Muscle layer of colon (tissue), 2 donors: ENCODE measurements at regions not wholly inside any gene's neighbourhood (a gene's known extent, or its start where the extent isn't known, plus 50 kb on each side); places are given as distances from the start of the nearest gene placed in this dataset.
"Not testable (repeated sequence)": the region's sequence is repeated elsewhere in the genome, so short reads cannot be mapped to it uniquely, and the experiment has no call there.

Experiments used
- H3K27ac ChIP-seq: one replicate; pipeline ENCODE4 v1.7.0; 2013; ENCODE audit warnings: low read depth, mild to moderate bottlenecking, low read length, moderate library complexity
- H3K27me3 ChIP-seq, 2 donors: one replicate each; pipeline ENCODE4 v1.7.0; 2013; ENCODE audit warnings: low read length in 2 of 2, mild to moderate bottlenecking in 2 of 2; ENCODE audit not compliant: insufficient read depth in 2 of 2, control insufficient read depth in 1 of 2
- H3K36me3 ChIP-seq: one replicate; pipeline ENCODE4 v1.7.0; 2013; ENCODE audit warnings: mild to moderate bottlenecking, low read length; ENCODE audit not compliant: insufficient read depth
- H3K4me1 ChIP-seq: one replicate; pipeline ENCODE4 v1.7.0; 2013; ENCODE audit warnings: mild to moderate bottlenecking, low read length; ENCODE audit not compliant: insufficient read depth
- H3K4me3 ChIP-seq, 2 donors: one replicate each; pipeline ENCODE4 v1.7.0; 2013; ENCODE audit warnings: low read length in 2 of 2, low read depth in 1 of 2, mild to moderate bottlenecking in 1 of 2, moderate library complexity in 1 of 2
- H3K9ac ChIP-seq: one replicate; pipeline ENCODE4 v1.7.0; 2013; ENCODE audit warnings: low read length
- H3K9me3 ChIP-seq: one replicate; pipeline ENCODE4 v1.7.0; 2013; ENCODE audit warnings: mild to moderate bottlenecking, low read length
- donor health status: abdominal sarcoma.
- donor health status: Adenocarcinoma of cecum.

- H3K27ac ChIP-seq: no peak overlapping the region
- H3K27me3 ChIP-seq: no peaks in the 10 kb centered on the region
- no peaks in the 10 kb centered on the region for H3K9me3 ChIP-seq
- no peaks in the 10 kb centered on the region for H3K4me1 ChIP-seq
- H3K36me3 ChIP-seq: no peaks in the 10 kb centered on the region
- H3K9ac ChIP-seq: no peak overlapping the region
- no peak overlapping the region for H3K4me3 ChIP-seq
Observed at GRCh38 chr17:43314611-43315011, 80.8 kb upstream of the RNU2-1 start.

GRCh38 chr17:43312011-43312410 is 78.2 kb upstream of the RNU2-1 start:
- Histone ChIP-seq H3K36me3 (no peaks in the 10 kb centered on the region), H3K27me3 (no peaks in the 10 kb centered on the region), H3K27ac (no peak overlapping the region), H3K9me3 (no peaks in the 10 kb centered on the region), H3K4me3 (no peak overlapping the region), H3K4me1 (no peaks in the 10 kb centered on the region), H3K9ac (no peak overlapping the region)

- no peaks in the 10 kb centered on the region for H3K4me1 ChIP-seq
- H3K27me3 ChIP-seq: no peaks in the 10 kb centered on the region
- H3K4me3 ChIP-seq: no peak overlapping the region
- H3K9me3 ChIP-seq: no peaks in the 10 kb centered on the region
- H3K36me3 ChIP-seq: no peaks in the 10 kb centered on the region
- no peak overlapping the region for H3K27ac ChIP-seq
- no peak overlapping the region for H3K9ac ChIP-seq
Observed at GRCh38 chr17:43309505-43310332, 75.9 kb upstream of the RNU2-1 start.

GRCh38 chr17:43308999-43309398 is 75.2 kb upstream of the RNU2-1 start:
- Histone ChIP-seq H3K9ac (no peak overlapping the region), H3K27ac (no peak overlapping the region), H3K36me3 (no peaks in the 10 kb centered on the region), H3K9me3 (no peaks in the 10 kb centered on the region), H3K4me3 (no peak overlapping the region), H3K27me3 (no peaks in the 10 kb centered on the region), H3K4me1 (no peaks in the 10 kb centered on the region)

- not testable (repeated sequence) for H3K27ac ChIP-seq, H3K9me3 ChIP-seq, H3K36me3 ChIP-seq, H3K4me3 ChIP-seq, H3K9ac ChIP-seq, H3K4me1 ChIP-seq, H3K27me3 ChIP-seq
Observed at GRCh38 chr17:43304792-43305191, 71.0 kb upstream of the RNU2-1 start.

GRCh38 chr17:43303049-43303448 is 69.3 kb upstream of the RNU2-1 start:
- H3K9me3 ChIP-seq, H3K4me3 ChIP-seq, H3K9ac ChIP-seq, H3K36me3 ChIP-seq, H3K27me3 ChIP-seq, H3K4me1 ChIP-seq, H3K27ac ChIP-seq: not testable (repeated sequence)

- H3K36me3 ChIP-seq, H3K9me3 ChIP-seq, H3K9ac ChIP-seq, H3K27me3 ChIP-seq, H3K27ac ChIP-seq, H3K4me3 ChIP-seq, H3K4me1 ChIP-seq: not testable (repeated sequence)
Observed at GRCh38 chr17:43299300-43300076, 65.7 kb upstream of the RNU2-1 start.

GRCh38 chr17:43289670-43290069 is 55.9 kb upstream of the RNU2-1 start:
- not testable (repeated sequence) for H3K27me3 ChIP-seq, H3K27ac ChIP-seq, H3K36me3 ChIP-seq, H3K9ac ChIP-seq, H3K9me3 ChIP-seq, H3K4me1 ChIP-seq, H3K4me3 ChIP-seq

GRCh38 chr17:43283606-43284005 is 49.8 kb upstream of the RNU2-1 start:
- not testable (repeated sequence) for H3K4me1 ChIP-seq, H3K36me3 ChIP-seq, H3K27ac ChIP-seq, H3K9me3 ChIP-seq, H3K27me3 ChIP-seq, H3K4me3 ChIP-seq, H3K9ac ChIP-seq
